ENCODE measurements at regions not wholly inside any gene's neighbourhood (a gene's known extent, or its start where the extent isn't known, plus 50 kb on each side); places are given as distances from the start of the nearest gene placed in this dataset.
"Not testable (repeated sequence)": the region's sequence is repeated elsewhere in the genome, so short reads cannot be mapped to it uniquely, and the experiment has no call there.

- DNase-seq: no peak
These were observed 263.2 kb downstream of the GJA1 start for GRCh38 chr6:121698617-121699016.

- DNase-seq: not testable (repeated sequence)
These were observed 267.7 kb downstream of the GJA1 start for GRCh38 chr6:121703129-121703528.

- DNase-seq: no peak
These were observed 276.0 kb downstream of the GJA1 start for GRCh38 chr6:121711472-121711871.

- no peak for DNase-seq
These were observed 282.2 kb downstream of the GJA1 start for GRCh38 chr6:121717686-121718085.

- not testable (repeated sequence) for DNase-seq
These were observed 285.4 kb downstream of the GJA1 start for GRCh38 chr6:121720867-121721266.

GRCh38 chr6:121723623-121724022, 288.2 kb downstream of the GJA1 start:
- no peak for DNase-seq

- no peak for DNase-seq
These were observed 289.1 kb downstream of the GJA1 start for GRCh38 chr6:121724576-121724975.

GRCh38 chr6:121726596-121726995, 291.1 kb downstream of the GJA1 start:
- no peak for DNase-seq

GRCh38 chr6:121730616-121731015, 295.2 kb downstream of the GJA1 start:
- no peak for DNase-seq

GRCh38 chr6:121731381-121731780, 295.9 kb downstream of the GJA1 start:
- DNase-seq: no peak

GRCh38 chr6:121732641-121733040, 297.2 kb downstream of the GJA1 start:
- DNase-seq: no peak

- DNase-seq: no peak
These were observed 297.8 kb downstream of the GJA1 start for GRCh38 chr6:121733234-121733633.

GRCh38 chr6:121740188-121740587, 304.7 kb downstream of the GJA1 start:
- DNase-seq: not testable (repeated sequence)

GRCh38 chr6:121743691-121744090, 308.2 kb downstream of the GJA1 start:
- DNase-seq: no peak

GRCh38 chr6:121748376-121748775, 312.9 kb downstream of the GJA1 start:
- no peak for DNase-seq

- no peak for DNase-seq
These were observed 313.4 kb downstream of the GJA1 start for GRCh38 chr6:121748850-121749249.

GRCh38 chr6:121755485-121755884, 320.0 kb downstream of the GJA1 start:
- no peak for DNase-seq

GRCh38 chr6:121756666-121757065, 321.2 kb downstream of the GJA1 start:
- no peak for DNase-seq

GRCh38 chr6:121759370-121759769, 323.9 kb downstream of the GJA1 start:
- DNase-seq: no peak

- DNase-seq: no peak
These were observed 324.7 kb downstream of the GJA1 start for GRCh38 chr6:121760191-121760590.

GRCh38 chr6:121760745-121761144, 325.3 kb downstream of the GJA1 start:
- DNase-seq: no peak

GRCh38 chr6:121764493-121764892, 329.0 kb downstream of the GJA1 start:
- DNase-seq: no peak

GRCh38 chr6:121765060-121765459, 329.6 kb downstream of the GJA1 start:
- DNase-seq: no peak

- DNase-seq: no peak
These were observed 331.8 kb downstream of the GJA1 start for GRCh38 chr6:121767211-121767610.

- DNase-seq: no peak
These were observed 335.5 kb downstream of the GJA1 start for GRCh38 chr6:121770943-121771342.

Measured in amniotic stem cell (primary cell).